IPS-18a (cell line): ENCODE measurements at regions not wholly inside any gene's neighbourhood (a gene's known extent, or its start where the extent isn't known, plus 50 kb on each side); places are given as distances from the start of the nearest gene placed in this dataset.
"Not testable (repeated sequence)": the region's sequence is repeated elsewhere in the genome, so short reads cannot be mapped to it uniquely, and the experiment has no call there.

Source experiments
- H3K27ac ChIP-seq: one replicate; pipeline ENCODE4 v1.5.1; 2013; ENCODE audit warnings: low read length
- H3K27me3 ChIP-seq: one replicate; pipeline ENCODE4 v1.6.1; 2013; ENCODE audit warnings: mild to moderate bottlenecking, low read length; ENCODE audit not compliant: control insufficient read depth, insufficient read depth
- H3K36me3 ChIP-seq: one replicate; pipeline ENCODE4 v1.6.1; 2013; ENCODE audit warnings: low read depth, low read length; ENCODE audit not compliant: control insufficient read depth
- H3K4me1 ChIP-seq: one replicate; pipeline ENCODE4 v1.6.1; 2013; ENCODE audit warnings: low read depth, low read length; ENCODE audit not compliant: control insufficient read depth
- H3K4me3 ChIP-seq: one replicate; pipeline ENCODE4 v1.5.1; 2013; ENCODE audit warnings: low read length
- H3K9ac ChIP-seq: one replicate; pipeline ENCODE4 v1.6.1; 2013; ENCODE audit warnings: mild to moderate bottlenecking, low read length, moderate library complexity
- H3K9me3 ChIP-seq: one replicate; pipeline ENCODE4 v1.6.1; 2013; ENCODE audit warnings: low read depth, low read length; ENCODE audit not compliant: control insufficient read depth

DNA sequence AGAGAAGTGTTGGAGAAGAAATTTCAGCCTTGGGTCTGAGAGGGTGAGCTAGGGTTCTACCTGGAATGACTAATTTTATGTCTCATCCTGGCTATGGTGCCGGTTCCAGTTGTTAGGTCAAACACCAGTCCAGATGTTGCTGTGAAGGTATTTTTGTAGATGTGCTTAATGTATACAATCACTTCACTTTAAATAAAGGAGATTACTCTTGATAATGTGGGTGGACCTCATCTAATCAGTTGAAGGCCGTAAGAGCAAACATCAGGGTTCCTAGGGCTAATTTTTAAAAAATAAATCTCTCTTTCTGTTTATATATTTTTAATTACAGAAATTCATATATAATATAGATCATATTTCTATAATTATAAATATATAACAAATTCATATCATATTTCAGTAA, 90.5 kb upstream of the GDNF start:
- Histone ChIP-seq H3K9ac (no peak overlapping the region), H3K4me1 (no peaks in the 10 kb centered on the region), H3K4me3 (no peak overlapping the region), H3K36me3 (no peaks in the 10 kb centered on the region), H3K27ac (no peak overlapping the region), H3K9me3 (no peaks in the 10 kb centered on the region), H3K27me3 (no peaks in the 10 kb centered on the region)

DNA sequence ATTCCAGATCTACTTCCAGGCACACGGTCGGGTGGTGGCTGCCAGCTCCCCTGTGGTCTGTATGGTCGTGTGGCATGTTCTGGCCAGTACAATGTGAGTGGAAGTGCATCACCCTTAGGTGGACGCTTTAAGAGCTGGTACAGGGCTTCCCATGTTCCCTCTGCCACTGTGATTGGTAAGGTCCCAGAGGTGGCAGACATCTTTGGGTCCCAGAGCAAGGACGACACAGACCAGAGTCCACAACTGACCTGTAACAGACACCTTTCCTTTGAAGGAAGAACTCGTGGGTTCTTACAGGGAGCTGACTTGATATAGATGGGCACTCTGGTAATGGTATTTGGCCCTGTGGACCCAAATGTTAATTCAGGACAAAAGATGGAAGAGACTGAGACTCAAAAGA, 90.0 kb upstream of the GDNF start:
- Histone ChIP-seq H3K9ac (no peak overlapping the region), H3K36me3 (no peaks in the 10 kb centered on the region), H3K27me3 (no peaks in the 10 kb centered on the region), H3K4me1 (no peaks in the 10 kb centered on the region), H3K9me3 (no peaks in the 10 kb centered on the region), H3K4me3 (no peak overlapping the region), H3K27ac (no peak overlapping the region)

DNA sequence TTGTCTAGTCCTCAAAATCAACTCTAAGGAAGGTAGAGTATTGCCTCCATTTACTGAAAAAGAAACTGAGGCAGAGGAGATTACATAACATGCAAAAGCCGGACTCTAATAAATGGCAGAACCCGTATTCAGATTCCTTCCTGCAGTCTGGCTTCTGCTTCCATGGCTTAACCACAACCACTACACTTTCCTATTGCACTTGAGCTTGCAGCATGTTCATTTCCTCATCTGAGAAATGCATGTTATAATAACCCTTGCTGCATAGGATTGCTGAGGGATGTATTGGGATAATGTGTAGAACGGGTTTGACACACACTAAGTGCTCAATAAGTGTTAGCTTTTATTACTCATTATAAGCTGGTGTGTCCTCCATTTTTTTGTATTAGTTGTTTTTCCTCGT, 87.9 kb upstream of the GDNF start:
- not testable (repeated sequence) for H3K27me3 ChIP-seq

DNA sequence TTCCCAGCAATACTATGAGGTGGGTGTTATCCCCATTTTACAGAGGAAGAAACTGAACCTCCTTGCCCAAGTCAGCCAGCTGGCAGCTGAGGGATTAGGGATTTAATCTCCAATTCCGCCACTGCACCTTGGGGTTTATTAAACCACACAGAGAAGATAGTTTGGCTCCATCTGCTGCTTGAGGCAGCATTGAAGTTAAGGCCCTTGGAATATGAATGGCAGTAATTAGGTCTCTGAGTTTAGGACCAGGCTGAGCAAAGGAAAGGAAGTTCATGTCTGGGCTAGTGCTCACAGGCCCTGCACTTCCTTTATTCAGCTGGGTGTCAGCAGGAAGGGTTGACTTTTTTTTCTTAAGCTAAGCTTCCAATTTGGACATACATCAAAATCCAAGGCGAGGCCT, 86.9 kb upstream of the GDNF start:
- Histone ChIP-seq H3K9ac (no peak overlapping the region), H3K27ac (no peak overlapping the region), H3K4me1 (no peaks in the 10 kb centered on the region), H3K27me3 (no peaks in the 10 kb centered on the region), H3K4me3 (no peak overlapping the region), H3K9me3 (no peaks in the 10 kb centered on the region), H3K36me3 (no peaks in the 10 kb centered on the region)

More for the DNA sequence above, 87.9 kb upstream of the GDNF start:
- not testable (repeated sequence) for H3K4me3 ChIP-seq, H3K36me3 ChIP-seq, H3K4me1 ChIP-seq, H3K9ac ChIP-seq, H3K9me3 ChIP-seq, H3K27ac ChIP-seq

DNA sequence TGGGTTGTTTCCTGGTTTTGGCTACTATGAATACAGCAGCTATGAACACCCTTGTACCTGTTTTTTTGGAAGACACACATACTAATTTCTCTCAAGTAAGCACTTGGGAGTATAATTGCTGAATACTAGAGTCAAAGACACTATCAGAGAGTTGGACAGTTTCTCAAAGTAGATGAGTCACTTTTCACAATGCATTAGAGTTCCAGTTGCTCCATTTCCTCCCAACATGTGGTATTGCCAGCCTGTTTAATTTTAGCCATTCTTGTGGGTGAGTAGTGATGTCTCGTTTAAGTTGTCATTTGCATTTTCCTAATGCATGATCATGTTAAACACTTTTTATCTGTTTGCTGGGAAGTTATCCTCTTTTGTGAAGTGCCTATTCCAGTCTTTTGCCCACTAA, 81.6 kb upstream of the GDNF start:
- Histone ChIP-seq H3K36me3 (no peaks in the 10 kb centered on the region), H3K27ac (no peak overlapping the region), H3K4me3 (no peak overlapping the region), H3K9ac (no peak overlapping the region), H3K4me1 (no peaks in the 10 kb centered on the region), H3K9me3 (no peaks in the 10 kb centered on the region), H3K27me3 (no peaks in the 10 kb centered on the region)

DNA sequence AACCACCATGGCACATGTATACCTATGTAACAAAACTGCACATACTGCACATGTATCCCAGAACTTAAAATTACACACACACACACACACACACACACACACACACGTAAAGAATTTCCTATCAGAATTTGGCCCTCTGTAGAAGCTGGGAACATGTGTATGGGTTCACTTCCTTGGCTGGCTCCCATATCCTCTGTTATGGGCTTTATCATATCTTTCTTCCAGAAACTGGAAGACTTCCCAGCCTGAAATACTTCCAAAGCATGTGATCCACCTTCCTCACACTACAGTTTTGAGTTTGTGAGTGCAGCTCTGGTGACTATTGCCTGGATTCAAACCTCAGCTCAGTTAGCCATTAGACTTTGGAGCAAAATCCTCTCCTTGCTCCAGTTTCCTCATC, 78.6 kb upstream of the GDNF start:
- Histone ChIP-seq H3K27ac (no peak overlapping the region), H3K27me3 (no peaks in the 10 kb centered on the region), H3K9ac (no peak overlapping the region), H3K4me3 (no peak overlapping the region), H3K9me3 (no peaks in the 10 kb centered on the region), H3K36me3 (no peaks in the 10 kb centered on the region), H3K4me1 (peaks cover 5% of the 10 kb centered on the region)

DNA sequence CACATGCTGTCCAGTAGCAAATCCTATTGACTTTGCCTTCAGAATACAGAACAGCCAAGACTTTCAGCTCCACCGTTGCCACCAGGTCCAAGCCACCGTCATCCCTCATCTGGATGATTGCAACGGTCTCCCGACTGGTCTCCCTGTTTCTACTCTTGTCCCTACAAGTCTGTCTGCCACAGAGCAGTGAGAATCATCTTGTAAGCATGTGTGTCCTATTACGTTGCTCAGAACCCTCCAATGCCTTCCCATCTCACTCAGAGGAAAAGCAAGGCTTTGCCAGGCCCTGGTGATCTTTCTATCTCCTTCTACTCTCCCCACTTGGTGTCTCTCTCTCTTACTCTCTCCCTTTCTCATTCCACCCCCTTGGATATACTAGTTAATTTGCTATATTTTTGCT, 76.7 kb upstream of the GDNF start:
- H3K4me1 ChIP-seq, result peaks cover 5% of the 10 kb centered on the region
- H3K9ac ChIP-seq, result no peak overlapping the region
- H3K27ac ChIP-seq, result no peak overlapping the region
- no peaks in the 10 kb centered on the region for H3K36me3 ChIP-seq
- H3K9me3 ChIP-seq, result no peaks in the 10 kb centered on the region
- no peaks in the 10 kb centered on the region for H3K27me3 ChIP-seq
- no peak overlapping the region for H3K4me3 ChIP-seq

DNA sequence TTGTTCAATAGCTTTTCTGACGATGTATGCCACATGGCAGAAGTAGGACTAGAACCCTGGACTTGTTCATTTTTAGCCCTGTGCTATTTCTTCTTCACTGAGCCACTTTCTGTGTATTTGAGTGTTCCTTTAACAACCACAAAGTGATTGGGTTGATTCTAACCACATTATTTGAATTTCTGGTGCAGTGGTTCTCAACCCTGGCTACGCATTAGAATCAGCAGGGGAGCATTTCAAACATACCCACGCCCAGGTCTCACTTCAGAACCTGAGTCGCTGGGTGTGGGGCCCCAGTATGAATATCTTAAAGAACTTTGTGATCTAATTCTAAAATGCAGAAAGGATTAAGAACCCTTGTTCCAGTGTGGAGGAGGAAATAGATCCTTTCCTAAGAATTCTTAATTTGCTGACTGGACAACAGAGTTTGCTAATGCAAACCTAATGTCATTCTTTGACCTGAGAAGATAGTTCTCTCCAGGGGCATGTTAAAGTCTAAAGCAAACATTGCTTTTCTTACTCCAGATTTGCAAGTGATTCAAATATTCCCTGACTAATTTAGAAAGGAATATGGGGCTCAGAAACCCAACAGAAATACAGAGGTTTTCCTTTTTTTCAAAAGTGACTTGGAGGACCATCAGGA, 75.4 kb upstream of the GDNF start:
- no peak overlapping the region for H3K9ac ChIP-seq
- H3K27ac ChIP-seq, result no peak overlapping the region
- H3K4me3 ChIP-seq, result no peak overlapping the region
- H3K4me1 ChIP-seq, result peaks cover 5% of the 10 kb centered on the region
- no peaks in the 10 kb centered on the region for H3K9me3 ChIP-seq
- no peaks in the 10 kb centered on the region for H3K36me3 ChIP-seq
- no peaks in the 10 kb centered on the region for H3K27me3 ChIP-seq

DNA sequence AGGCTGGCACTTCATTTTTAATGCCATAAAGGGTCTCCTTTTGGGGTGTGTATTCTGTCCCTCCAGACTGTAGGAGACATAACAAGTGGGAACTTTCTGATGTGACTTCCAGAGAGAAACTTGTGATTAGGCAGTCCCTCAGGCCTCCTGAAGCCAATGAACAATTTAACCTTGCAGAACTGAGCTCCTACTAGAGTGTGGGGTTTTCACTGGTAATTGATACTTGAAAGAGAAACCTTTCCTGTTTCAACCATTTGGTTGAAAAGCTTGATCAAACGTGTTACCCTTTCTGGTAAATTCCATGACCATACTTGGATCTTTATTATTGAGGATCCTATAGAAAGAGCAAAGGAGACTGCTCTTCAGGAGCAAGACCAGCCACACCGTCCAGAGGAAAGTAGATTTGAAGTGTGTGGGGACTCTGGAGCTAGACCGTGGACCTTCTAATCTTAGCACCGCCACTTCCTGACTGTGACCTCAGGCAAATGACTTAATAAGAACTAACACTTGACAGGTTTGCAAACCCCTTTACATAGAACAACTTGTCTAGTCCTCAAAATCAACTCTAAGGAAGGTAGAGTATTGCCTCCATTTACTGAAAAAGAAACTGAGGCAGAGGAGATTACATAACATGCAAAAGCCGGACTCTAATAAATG, 69.9 kb upstream of the GDNF start:
- not testable (repeated sequence) for H3K4me1 ChIP-seq, H3K36me3 ChIP-seq

DNA sequence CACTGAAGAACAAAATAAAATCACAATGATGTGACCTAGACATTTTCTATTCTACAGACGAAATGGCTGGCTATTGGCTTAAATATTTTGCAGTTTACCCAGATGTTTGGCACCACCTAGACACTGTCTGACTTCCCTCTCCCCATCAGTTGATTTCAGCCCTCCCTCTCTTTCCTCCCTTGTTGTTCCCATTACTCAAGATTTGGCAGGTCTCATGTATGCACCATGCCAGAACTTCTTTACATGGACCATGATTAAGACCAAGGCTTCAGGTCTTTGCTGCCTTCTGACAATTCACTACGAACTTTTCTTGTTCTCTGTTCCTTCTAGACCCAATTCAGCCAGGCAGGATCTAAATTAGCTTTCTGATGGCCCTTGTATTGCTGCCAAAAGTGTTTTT, 66.6 kb upstream of the GDNF start:
- H3K36me3 ChIP-seq, result no peaks in the 10 kb centered on the region
- no peaks in the 10 kb centered on the region for H3K27me3 ChIP-seq
- H3K4me3 ChIP-seq, result no peak overlapping the region
- H3K4me1 ChIP-seq, result no peaks in the 10 kb centered on the region
- H3K9ac ChIP-seq, result no peak overlapping the region
- no peaks in the 10 kb centered on the region for H3K9me3 ChIP-seq
- H3K27ac ChIP-seq, result no peak overlapping the region

More for the DNA sequence above, 69.9 kb upstream of the GDNF start:
- H3K9ac ChIP-seq, H3K9me3 ChIP-seq, H3K27me3 ChIP-seq, H3K4me3 ChIP-seq, H3K27ac ChIP-seq: not testable (repeated sequence)

DNA sequence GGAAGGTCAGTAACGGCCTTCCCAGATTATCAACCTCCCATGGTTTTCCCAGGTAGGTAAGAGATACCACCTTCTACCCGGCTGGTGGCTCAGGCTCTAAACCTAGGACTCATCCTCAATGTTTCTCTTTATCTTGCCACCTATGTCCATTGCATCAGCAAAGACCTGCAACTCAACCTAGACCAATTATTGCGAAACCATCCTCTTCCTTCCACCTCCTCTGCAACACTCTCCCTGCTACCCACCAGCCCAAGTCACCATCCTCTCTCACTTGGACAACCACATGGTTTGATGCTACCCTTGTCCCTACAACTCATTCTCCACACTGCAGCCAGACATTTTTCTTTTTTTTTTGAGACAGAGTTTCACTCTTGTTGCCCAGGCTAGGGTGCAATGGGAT, 65.4 kb upstream of the GDNF start:
- Histone ChIP-seq H3K27me3 (no peaks in the 10 kb centered on the region), H3K9ac (no peak overlapping the region), H3K4me3 (no peak overlapping the region), H3K9me3 (no peaks in the 10 kb centered on the region), H3K36me3 (no peaks in the 10 kb centered on the region), H3K4me1 (no peaks in the 10 kb centered on the region), H3K27ac (no peak overlapping the region)

DNA sequence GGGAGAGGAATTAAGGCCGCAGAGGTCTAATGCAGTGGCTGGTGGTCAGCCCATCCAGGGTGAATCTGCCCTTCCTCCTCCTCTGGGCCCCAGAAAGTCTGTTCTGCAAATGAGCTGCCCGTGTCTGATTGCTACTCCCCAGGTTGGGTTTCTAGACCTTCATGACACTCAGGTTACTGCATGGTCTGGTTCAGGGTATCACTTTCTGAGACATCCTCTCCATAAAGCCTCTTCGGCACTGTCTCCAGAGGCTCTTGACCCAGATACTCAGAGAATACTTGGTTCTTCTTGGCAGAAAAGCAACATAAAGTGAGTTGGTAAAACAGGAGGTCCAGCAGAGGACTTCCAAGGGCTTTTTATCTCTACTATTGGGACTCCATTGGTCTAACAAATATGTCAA, 62.5 kb upstream of the GDNF start:
- H3K27ac ChIP-seq, result no peak overlapping the region
- H3K4me1 ChIP-seq, result no peaks in the 10 kb centered on the region
- no peaks in the 10 kb centered on the region for H3K27me3 ChIP-seq
- no peaks in the 10 kb centered on the region for H3K36me3 ChIP-seq
- no peak overlapping the region for H3K4me3 ChIP-seq
- H3K9ac ChIP-seq, result no peak overlapping the region
- H3K9me3 ChIP-seq, result no peaks in the 10 kb centered on the region
